ENCODE measurements at regions not wholly inside any gene's neighbourhood (a gene's known extent, or its start where the extent isn't known, plus 50 kb on each side); places are given as distances from the start of the nearest gene placed in this dataset.

DNA sequence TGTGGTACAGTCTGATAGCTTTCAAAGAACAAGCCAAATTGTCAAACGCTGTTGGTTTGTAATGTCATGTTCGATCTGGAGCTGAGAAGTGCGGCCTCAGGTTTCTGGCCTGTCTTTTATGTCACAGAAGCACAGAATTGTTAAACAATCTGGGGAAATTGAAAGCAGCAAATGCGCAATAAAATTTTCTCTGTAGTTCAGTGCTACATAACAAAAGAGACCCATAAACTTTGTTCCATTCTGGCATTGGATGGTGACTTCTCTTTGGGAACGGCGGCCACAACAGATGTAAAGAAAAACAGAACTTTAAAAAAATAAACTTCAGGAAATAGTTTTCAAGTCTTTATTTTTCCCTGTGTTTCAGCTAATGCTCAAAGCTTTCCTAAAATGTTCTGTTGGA lies 106.9 kb downstream of the PRL start:
- Histone ChIP-seq H4K91ac (ENCODE audit: insufficient read length, low read depth, low read length) (no peak overlapping the region), H3K18ac (ENCODE audit: insufficient read length, low read depth, low read length) (no peak overlapping the region)

More for the DNA sequence above, 106.9 kb downstream of the PRL start:
- Histone ChIP-seq H4K5ac (ENCODE audit: insufficient read length, low read depth, low read length) (no peak overlapping the region), H3K14ac (ENCODE audit: insufficient read depth, low read length) (no peak overlapping the region), H3K79me1 (ENCODE audit: insufficient read depth, low read depth, low read length, poor library complexity, severe bottlenecking) (no peaks in the 10 kb centered on the region), H2BK5ac (ENCODE audit: insufficient read length, low read length) (no peak overlapping the region), H4K8ac (replicated peaks; ENCODE audit: insufficient read length, low read depth, low read length) (no peak overlapping the region), H3K4me1 (ENCODE audit: insufficient read depth, low read length) (no peaks in the 10 kb centered on the region), H2BK20ac (ENCODE audit: low read depth, low read length, poor library complexity, severe bottlenecking) (no peak overlapping the region), H3K56ac (ENCODE audit: insufficient read length, low read depth, low read length) (no peak overlapping the region), H3K27ac (ENCODE audit: insufficient read length, low read depth, low read length) (no peak overlapping the region), H3T11ph (ENCODE audit: low read length) (no peak overlapping the region), H4K20me1 (ENCODE audit: control insufficient read depth, insufficient read depth, insufficient read length) (no peaks in the 10 kb centered on the region), H3K27me3 (ENCODE audit: insufficient read depth, low read length) (no peaks in the 10 kb centered on the region), H3K23me2 (ENCODE audit: insufficient read length, low read depth, low read length, poor library complexity, severe bottlenecking) (no peaks in the 10 kb centered on the region), H2BK15ac (ENCODE audit: low read depth, low read length) (no peak overlapping the region), H3K79me2 (ENCODE audit: insufficient read depth, low read length) (no peaks in the 10 kb centered on the region), H3K23ac (ENCODE audit: insufficient read length, low read depth, low read length) (no peak overlapping the region), H2BK12ac (ENCODE audit: insufficient read length, low read depth, low read length) (no peak overlapping the region), H3K4me2 (ENCODE audit: insufficient read depth, insufficient read length, low read length) (no peak overlapping the region), H3K4ac (ENCODE audit: low read depth, low read length) (no peak overlapping the region), H3K9me3 (ENCODE audit: control insufficient read depth, low read depth, low read length) (no peaks in the 10 kb centered on the region), H3K9ac (ENCODE audit: extremely low read depth, insufficient read length, low read length) (no peak overlapping the region), H2AFZ (ENCODE audit: low read length) (no peak overlapping the region), H2BK120ac (ENCODE audit: low read depth, low read length, poor library complexity, severe bottlenecking) (no peak overlapping the region), H2AK5ac (ENCODE audit: insufficient read length, low read length) (no peak overlapping the region)
- Mint-ChIP-seq H3K27me3 (ENCODE audit: low read depth) (no peaks in the 10 kb centered on the region), H3K9me3 (peaks cover 6 to 8% of the 10 kb centered on the region in 2 experiments; a peak in 3 of 5 replicates), H3K4me1 (peaks cover 24 to 31% of the 10 kb centered on the region in 2 experiments), H3K4me3 (no peak overlapping the region), H3K36me3 (ENCODE audit: insufficient read depth in 1 of 3, low read depth in 3 of 3) (peaks cover 20 to 51% (median 23%) of the 10 kb centered on the region in 3 experiments), H3K27ac (peak overlapping the region in 1 of 3 experiments; percentile 83; a peak in 2 of 7 replicates)
- TF ChIP-seq, protein P1, sequence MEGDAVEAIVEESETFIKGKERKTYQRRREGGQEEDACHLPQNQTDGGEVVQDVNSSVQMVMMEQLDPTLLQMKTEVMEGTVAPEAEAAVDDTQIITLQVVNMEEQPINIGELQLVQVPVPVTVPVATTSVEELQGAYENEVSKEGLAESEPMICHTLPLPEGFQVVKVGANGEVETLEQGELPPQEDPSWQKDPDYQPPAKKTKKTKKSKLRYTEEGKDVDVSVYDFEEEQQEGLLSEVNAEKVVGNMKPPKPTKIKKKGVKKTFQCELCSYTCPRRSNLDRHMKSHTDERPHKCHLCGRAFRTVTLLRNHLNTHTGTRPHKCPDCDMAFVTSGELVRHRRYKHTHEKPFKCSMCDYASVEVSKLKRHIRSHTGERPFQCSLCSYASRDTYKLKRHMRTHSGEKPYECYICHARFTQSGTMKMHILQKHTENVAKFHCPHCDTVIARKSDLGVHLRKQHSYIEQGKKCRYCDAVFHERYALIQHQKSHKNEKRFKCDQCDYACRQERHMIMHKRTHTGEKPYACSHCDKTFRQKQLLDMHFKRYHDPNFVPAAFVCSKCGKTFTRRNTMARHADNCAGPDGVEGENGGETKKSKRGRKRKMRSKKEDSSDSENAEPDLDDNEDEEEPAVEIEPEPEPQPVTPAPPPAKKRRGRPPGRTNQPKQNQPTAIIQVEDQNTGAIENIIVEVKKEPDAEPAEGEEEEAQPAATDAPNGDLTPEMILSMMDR (conservative IDR thresholded peaks at IDR 0.05) = no peak
- WGBS (ENCODE audit: extremely low coverage, insufficient read length, low lambda C conversion rate) = no CpG with 5 or more reads among the region's 6 CpGs
- no peak for DNase-seq
